HCT116 (cell line): ENCODE measurements at regions not wholly inside any gene's neighbourhood (a gene's known extent, or its start where the extent isn't known, plus 50 kb on each side); places are given as distances from the start of the nearest gene placed in this dataset.

Source experiments
- ATAC-seq: fragments of 200-7000 bp; cut with Tn5 transposase; 2 replicates; pipeline ENCODE4 v1.9.1; 2020; ENCODE audit warnings: mild to moderate bottlenecking, moderate library complexity
- BruUV-seq: library from RNA; stranded (reverse); fragments of 400-500 nt; replicated peaks from 2 replicates; lab custom pipeline; 2021; lab: Mats Ljungman, UMichigan
- CTCF ChIA-PET: fragments of 300-600 bp; sonication (Branson Sonifier 250); formaldehyde crosslinking; loops from one replicate; lab custom pipeline; 2021; ENCODE audit warnings: antibody characterized with exemption; lab: Charles Lee
- POLR2A ChIA-PET: fragments of 300-600, 350-600 bp; sonication (Branson Sonifier 250); formaldehyde crosslinking; loops from one replicate; lab custom pipeline; 2021; ENCODE audit warnings: antibody characterized with exemption; lab: Charles Lee
- RAD21 ChIA-PET, 2 experiments: fragments of 300-600 bp; sonication (Branson Sonifier 250); formaldehyde crosslinking; loops; one replicate each; lab custom pipeline; 2023; ENCODE audit warnings: low total read pairs in 2 of 2; ENCODE audit not compliant: uncharacterized antibody in 2 of 2, unreplicated experiment in 2 of 2, low non-redundant PET in 1 of 2; lab: Charles Lee
- DNase-seq: peaks from one replicate; pipeline ENCODE4 v3.0.0-alpha.2; 2010; ENCODE audit warnings: low read depth, low spot score
- H2AFZ ChIP-seq: fragments of 200-600 bp; shearing (Covaris generic), sonication (generic); 2 replicates; pipeline ENCODE4 v1.6.1; 2017; ENCODE audit warnings: low read depth, mixed run types, mixed read lengths, antibody characterized with exemption, low read length; ENCODE audit not compliant: poor library complexity, severe bottlenecking
- H3K27ac ChIP-seq: 2 replicates; pipeline ENCODE4 v1.5.1; 2012; ENCODE audit warnings: low read depth, low read length
- H3K27me3 ChIP-seq: fragments of 200-600 bp; sonication (generic); 2 replicates; pipeline ENCODE4 v1.6.1; 2016; ENCODE audit warnings: mixed run types, low read length, mixed read lengths; ENCODE audit not compliant: insufficient read depth
- H3K36me3 ChIP-seq, 2 experiments: fragments of 200-500 bp in 1 of 2; fragments of 200-600 bp in 1 of 2; sonication (Bioruptor generic) in 1 of 2; sonication (generic) in 1 of 2; 2 replicates each; pipeline versions ENCODE4 v1.5.1 to v1.6.1; 2014 to 2016; ENCODE audit warnings: low read length in 2 of 2, inconsistent platforms in 1 of 2, mixed read lengths in 1 of 2, mixed run types in 1 of 2; ENCODE audit not compliant: insufficient read depth in 2 of 2, control insufficient read depth in 1 of 2
- H3K4me1 ChIP-seq, 2 experiments: fragments of 200-600 bp in 1 of 2; sonication (generic) in 1 of 2; 2 replicates each; pipeline versions ENCODE4 v1.5.1 to v1.6.1; 2012 to 2017; ENCODE audit warnings: low read length in 2 of 2, inconsistent platforms in 1 of 2, mild to moderate bottlenecking in 1 of 2, mixed read lengths in 1 of 2, mixed run types in 1 of 2, moderate library complexity in 1 of 2; ENCODE audit not compliant: insufficient read depth in 2 of 2, control insufficient read depth in 1 of 2
- H3K4me2 ChIP-seq: fragments of 200-600 bp; sonication (generic); 2 replicates; pipeline ENCODE4 v1.6.1; 2017; ENCODE audit warnings: mixed run types, low read length, mixed read lengths
- H3K4me3 ChIP-seq, 2 experiments: fragments of 200-600 bp in 1 of 2; sonication (generic) in 1 of 2; replicated peaks in 1 of 2; 2 replicates each; pipeline ENCODE4 v1.5.1; 2011 to 2016; ENCODE audit warnings: low read length in 2 of 2, control low read depth in 1 of 2, low read depth in 1 of 2, mild to moderate bottlenecking in 1 of 2, mixed read lengths in 1 of 2, mixed run types in 1 of 2
- H3K79me2 ChIP-seq: fragments of 200-600 bp; sonication (generic); 2 replicates; pipeline ENCODE4 v1.6.1; 2017; ENCODE audit warnings: mild to moderate bottlenecking, mixed run types, low read length, moderate library complexity, mixed read lengths; ENCODE audit not compliant: insufficient read depth
- H3K9ac ChIP-seq: fragments of 200-600 bp; sonication (generic); 2 replicates; pipeline ENCODE4 v1.6.1; 2016; ENCODE audit warnings: low read length, mixed read lengths
- H3K9me2 ChIP-seq: fragments of 200-600 bp; sonication (generic), shearing (Covaris generic); 2 replicates; pipeline ENCODE4 v1.6.1; 2017; ENCODE audit warnings: mixed run types, mild to moderate bottlenecking, moderate library complexity; ENCODE audit not compliant: insufficient read depth
- H3K9me3 ChIP-seq, 2 experiments: fragments of 200-500 bp in 1 of 2; fragments of 200-600 bp in 1 of 2; sonication (Bioruptor generic) in 1 of 2; sonication (generic) in 1 of 2; 2 replicates each; pipeline ENCODE4 v1.6.1; 2014 to 2017; ENCODE audit warnings: low read length in 2 of 2, mixed read lengths in 2 of 2, inconsistent platforms in 1 of 2, low read depth in 1 of 2, mild to moderate bottlenecking in 1 of 2, mixed run types in 1 of 2, moderate library complexity in 1 of 2; ENCODE audit not compliant: control insufficient read depth in 1 of 2, insufficient read depth in 1 of 2
- H4K20me1 ChIP-seq: fragments of 200-600 bp; sonication (generic), shearing (Covaris generic); 2 replicates; pipeline ENCODE4 v1.6.1; 2017; ENCODE audit warnings: mixed run types, mild to moderate bottlenecking, moderate library complexity; ENCODE audit not compliant: insufficient read depth
- REST ChIP-seq: IDR thresholded peaks from 2 replicates; pipeline ENCODE4 v1.6.1; 2012; ENCODE audit warnings: low read depth
- intact Hi-C: fragments of 100-400 bp; cut with micrococcal nuclease; formaldehyde crosslinking; loops from 2 replicates; pipeline ENCODE4 v1.10.0; 2022

GRCh38 chr7:124338861-124339260 lies 306.0 kb upstream of the TMEM229A start:
- BruUV-seq, result no TSS peak
- intact Hi-C loops, result no loop called here

More at GRCh38 chr7:124338861-124339260, 306.0 kb upstream of the TMEM229A start:
- H3K4me3 ChIP-seq, result no peak overlapping the region
- H3K36me3 ChIP-seq, result no peaks in the 10 kb centered on the region
- DNase-seq, result no peak
- POLR2A ChIA-PET, result no interaction called here
- H3K27me3 ChIP-seq, result no peaks in the 10 kb centered on the region
- no peak for TF ChIP-seq REST
- TF ChIP-seq, all 23 proteins: peak for 0
- no peaks in the 10 kb centered on the region for H3K9me3 ChIP-seq
- H3K27ac ChIP-seq, result no peak overlapping the region
- no peaks in the 10 kb centered on the region for H3K4me1 ChIP-seq
- no peak overlapping the region for H2AFZ ChIP-seq
- H3K4me2 ChIP-seq, result no peak overlapping the region
- ATAC-seq, result no peak
- no peaks in the 10 kb centered on the region for H3K9me2 ChIP-seq
- no peak overlapping the region for H3K9ac ChIP-seq
- no peaks in the 10 kb centered on the region for H3K79me2 ChIP-seq
- RAD21 ChIA-PET, result no interaction called here
- CTCF ChIA-PET, result no interaction called here
- no peaks in the 10 kb centered on the region for H4K20me1 ChIP-seq
